DND-41 (cell line): ENCODE measurements at regions not wholly inside any gene's neighbourhood (a gene's known extent, or its start where the extent isn't known, plus 50 kb on each side); places are given as distances from the start of the nearest gene placed in this dataset.

Source experiments
- ATAC-seq: fragments of 200-7000 bp; cut with Tn5 transposase; 3 replicates; pipeline ENCODE4 v1.9.1; 2021; ENCODE audit warnings: low read depth; ENCODE audit not compliant: insufficient read depth
- DNase-seq: peaks from one replicate; pipeline ENCODE4 v3.0.0-alpha.2; 2020
- H2AFZ ChIP-seq: 2 replicates; pipeline ENCODE4 v1.6.0; 2012; ENCODE audit warnings: low read depth, low read length
- H3K27ac ChIP-seq: 2 replicates; pipeline ENCODE4 v1.5.1; 2012; ENCODE audit warnings: low read length, inconsistent platforms
- H3K27me3 ChIP-seq: fragments of 200-600 bp; sonication (generic); 2 replicates; pipeline ENCODE4 v1.6.0; 2012; ENCODE audit warnings: low read length, mild to moderate bottlenecking, inconsistent platforms; ENCODE audit not compliant: insufficient read depth, poor library complexity
- H3K36me3 ChIP-seq: 2 replicates; pipeline ENCODE4 v1.5.1; 2012; ENCODE audit warnings: low read length, inconsistent platforms; ENCODE audit not compliant: insufficient read depth
- H3K4me1 ChIP-seq: 2 replicates; pipeline ENCODE4 v1.5.1; 2012; ENCODE audit warnings: mild to moderate bottlenecking, low read length; ENCODE audit not compliant: insufficient read depth
- H3K4me2 ChIP-seq: 2 replicates; pipeline ENCODE4 v1.6.0; 2012; ENCODE audit warnings: mild to moderate bottlenecking, moderate library complexity, low read length, inconsistent platforms; ENCODE audit not compliant: insufficient read depth
- H3K4me3 ChIP-seq, 2 experiments: fragments of 200-600 bp in 1 of 2; shearing (Covaris generic) in 1 of 2; 2 replicates each; pipeline ENCODE4 v1.5.1; 2012 to 2016; ENCODE audit warnings: inconsistent platforms in 2 of 2, low read length in 2 of 2, mild to moderate bottlenecking in 2 of 2, low read depth in 1 of 2, moderate library complexity in 1 of 2
- H3K79me2 ChIP-seq: 2 replicates; pipeline ENCODE4 v1.6.0; 2012; ENCODE audit warnings: low read length, inconsistent platforms; ENCODE audit not compliant: insufficient read depth
- H3K9ac ChIP-seq: 2 replicates; pipeline ENCODE4 v1.6.0; 2012; ENCODE audit warnings: low read depth, mild to moderate bottlenecking, inconsistent platforms, low read length, moderate library complexity
- H3K9me3 ChIP-seq: 2 replicates; pipeline ENCODE4 v1.5.1; 2012; ENCODE audit warnings: low read length, moderate library complexity, mild to moderate bottlenecking, inconsistent platforms; ENCODE audit not compliant: insufficient read depth, severe bottlenecking
- H4K20me1 ChIP-seq: 2 replicates; pipeline ENCODE4 v1.6.0; 2012; ENCODE audit warnings: low read length; ENCODE audit not compliant: insufficient read depth
- CTCF ChIP-seq: IDR thresholded peaks from 2 replicates; pipeline ENCODE4 v1.5.1; 2012; ENCODE audit warnings: borderline replicate concordance, low read length, moderate library complexity, mild to moderate bottlenecking; ENCODE audit not compliant: poor library complexity, severe bottlenecking; ENCODE audit errors: extremely low read depth
- EZH2 ChIP-seq: IDR thresholded peaks from 3 replicates; pipeline ENCODE4 v1.6.1; 2012; ENCODE audit warnings: borderline replicate concordance, low read depth, mild to moderate bottlenecking, moderate library complexity, low read length, inconsistent platforms; ENCODE audit not compliant: severe bottlenecking

- Histone ChIP-seq H3K27ac (no peak overlapping the region), H3K27me3 (no peaks in the 10 kb centered on the region), H3K36me3 (no peaks in the 10 kb centered on the region), H3K9me3 (no peaks in the 10 kb centered on the region), H3K4me3 (no peak overlapping the region), H3K4me1 (no peaks in the 10 kb centered on the region), H2AFZ (no peak overlapping the region), H3K79me2 (no peaks in the 10 kb centered on the region), H3K4me2 (no peak overlapping the region), H4K20me1 (no peaks in the 10 kb centered on the region), H3K9ac (no peak overlapping the region)
- ATAC-seq: no peak
- no peak for DNase-seq
- TF ChIP-seq CTCF (no peak), EZH2 (no peak)
These were observed 57.6 kb downstream of the TENT5A start for GRCh38 chr6:81694855-81695254.

GRCh38 chr6:81694207-81694606 is 58.3 kb downstream of the TENT5A start:
- Histone ChIP-seq H3K36me3 (no peaks in the 10 kb centered on the region), H3K4me1 (no peaks in the 10 kb centered on the region), H3K9me3 (no peaks in the 10 kb centered on the region), H3K27me3 (no peaks in the 10 kb centered on the region), H3K4me2 (no peak overlapping the region), H2AFZ (no peak overlapping the region), H3K9ac (no peak overlapping the region), H3K4me3 (no peak overlapping the region), H3K79me2 (no peaks in the 10 kb centered on the region), H4K20me1 (no peaks in the 10 kb centered on the region), H3K27ac (no peak overlapping the region)
- ATAC-seq: no peak
- TF ChIP-seq CTCF (no peak), EZH2 (no peak)
- DNase-seq: no peak

- H3K4me2 ChIP-seq: no peak overlapping the region
- H3K27ac ChIP-seq: no peak overlapping the region
- ATAC-seq (no peak), DNase-seq (no peak)
- H3K79me2 ChIP-seq: no peaks in the 10 kb centered on the region
- no peaks in the 10 kb centered on the region for H3K27me3 ChIP-seq
- H3K36me3 ChIP-seq: no peaks in the 10 kb centered on the region
- no peaks in the 10 kb centered on the region for H3K4me1 ChIP-seq
- no peak for TF ChIP-seq EZH2
- TF ChIP-seq CTCF: no peak
- no peaks in the 10 kb centered on the region for H3K9me3 ChIP-seq
- no peaks in the 10 kb centered on the region for H4K20me1 ChIP-seq
- H3K9ac ChIP-seq: no peak overlapping the region
- H3K4me3 ChIP-seq: no peak overlapping the region
- H2AFZ ChIP-seq: no peak overlapping the region
These were observed 59.2 kb downstream of the TENT5A start for GRCh38 chr6:81693266-81693665.

GRCh38 chr6:81690073-81690472 is 62.4 kb downstream of the TENT5A start:
- no peak for TF ChIP-seq EZH2
- no peak for TF ChIP-seq CTCF
- Histone ChIP-seq H3K4me3 (no peak overlapping the region), H4K20me1 (no peaks in the 10 kb centered on the region), H3K4me1 (no peaks in the 10 kb centered on the region), H3K27me3 (no peaks in the 10 kb centered on the region), H3K9me3 (no peaks in the 10 kb centered on the region), H2AFZ (no peak overlapping the region), H3K79me2 (no peaks in the 10 kb centered on the region), H3K27ac (no peak overlapping the region), H3K36me3 (no peaks in the 10 kb centered on the region), H3K4me2 (no peak overlapping the region), H3K9ac (no peak overlapping the region)
- no peak for ATAC-seq
- DNase-seq: no peak
